Lung (tissue), 11 donors: ENCODE measurements at regions not wholly inside any gene's neighbourhood (a gene's known extent, or its start where the extent isn't known, plus 50 kb on each side); places are given as distances from the start of the nearest gene placed in this dataset.

Experiments
- ATAC-seq: fragments of 200-7000 bp; cut with Tn5 transposase; one replicate; pipeline ENCODE4 v1.9.1; 2020; ENCODE audit warnings: moderate number of reproducible peaks; ENCODE audit not compliant: insufficient read depth, low FRiP score
- DNase-seq, 3 donors: peaks; one replicate each; pipeline ENCODE4 v3.0.0-alpha.2; 2013 to 2017
- H3K27ac ChIP-seq, 2 donors: one replicate each; pipeline ENCODE4 v1.5.1; 2013; ENCODE audit warnings: mild to moderate bottlenecking in 2 of 2, moderate library complexity in 2 of 2, control low read depth in 1 of 2, inconsistent platforms in 1 of 2, low read depth in 1 of 2, low read length in 1 of 2
- H3K27me3 ChIP-seq, 3 donors: one replicate each; pipeline ENCODE4 v1.5.1; 2013; ENCODE audit warnings: low read length in 2 of 3; ENCODE audit not compliant: control insufficient read depth in 3 of 3, insufficient read depth in 3 of 3
- H3K36me3 ChIP-seq, 4 donors: one replicate each; pipeline ENCODE4 v1.5.1; 2013; ENCODE audit warnings: low read length in 4 of 4, mild to moderate bottlenecking in 1 of 4, moderate library complexity in 1 of 4; ENCODE audit not compliant: control insufficient read depth in 4 of 4, insufficient read depth in 4 of 4
- H3K4me1 ChIP-seq, 5 donors: one replicate each; pipeline ENCODE4 v1.5.1; 2013; ENCODE audit warnings: low read length in 5 of 5, mild to moderate bottlenecking in 2 of 5, moderate library complexity in 1 of 5; ENCODE audit not compliant: control insufficient read depth in 5 of 5, insufficient read depth in 5 of 5
- H3K4me3 ChIP-seq: one replicate; pipeline ENCODE4 v1.5.1; 2013; ENCODE audit warnings: mild to moderate bottlenecking, control low read depth, moderate library complexity
- H3K9ac ChIP-seq, 2 donors: one replicate each; pipeline ENCODE4 v1.5.1; 2013; ENCODE audit warnings: low read length in 2 of 2, control low read depth in 1 of 2; ENCODE audit not compliant: insufficient read depth in 1 of 2
- H3K9me3 ChIP-seq, 4 donors: one replicate each; pipeline ENCODE4 v1.5.1; 2013; ENCODE audit warnings: low read length in 3 of 4, mild to moderate bottlenecking in 1 of 4, moderate library complexity in 1 of 4; ENCODE audit not compliant: control insufficient read depth in 4 of 4, insufficient read depth in 3 of 4
- CTCF ChIP-seq: IDR thresholded peaks from 2 replicates; pipeline ENCODE4 v1.5.1; 2012; ENCODE audit warnings: mild to moderate bottlenecking; ENCODE audit errors: control extremely low read depth, extremely low read depth
- WGBS, 2 donors: extraction: QIAGEN DNeasy Blood & Tissue Kit; methylation state at CpG; one replicate each; pipeline ENCODE4 v1.1.7; 2013; 5-methylcytosine and 5-hydroxymethylcytosine counted together
- donor health status: control.
- donor health status: control.
- donor health status: Bipolar disorder and iron deficiency.
- donor health status: healthy.
- donor health status: DM: yes; HTN: yes; CAD: no.

DNA sequence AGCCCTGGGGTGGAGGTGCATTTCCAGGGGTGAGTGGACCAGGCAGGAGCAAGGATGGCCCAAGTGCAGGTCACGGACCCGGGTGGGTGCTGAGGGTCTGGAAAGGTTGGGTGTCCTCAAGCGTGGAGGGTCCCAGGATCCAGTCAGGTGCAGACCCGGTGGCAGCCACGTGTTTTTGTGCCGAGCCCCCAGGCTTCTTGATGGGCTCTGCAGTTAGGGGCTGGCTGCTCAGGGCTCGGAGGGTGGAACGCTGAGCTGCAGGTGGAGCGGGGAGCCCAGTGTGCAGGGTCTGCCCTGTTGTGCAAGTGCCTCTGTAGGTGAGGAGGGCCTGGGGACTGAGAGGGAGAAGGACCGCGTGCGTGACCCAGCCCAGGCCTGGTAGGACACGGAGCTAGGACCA lies 70.9 kb upstream of the HLA-E start:
- no peaks in the 10 kb centered on the region for H3K9me3 ChIP-seq
- DNase-seq (no peak), ATAC-seq (no peak)
- no peaks in the 10 kb centered on the region for H3K36me3 ChIP-seq
- H3K4me1 ChIP-seq, result no peaks in the 10 kb centered on the region
- 76 to 81% methylated on average over 13 of the region's 13 CpGs for WGBS, 2 donors
- H3K27me3 ChIP-seq, result peaks cover 0 to 3% (median 2%) of the 10 kb centered on the region in 3 donors
- no peak overlapping the region for H3K4me3 ChIP-seq
- H3K9ac ChIP-seq, result no peak overlapping the region
- no peak overlapping the region for H3K27ac ChIP-seq
- TF ChIP-seq CTCF, result no peak

- DNase-seq, result no peak
- no peaks in the 10 kb centered on the region for H3K9me3 ChIP-seq
- WGBS, 2 donors, result 66 to 69% methylated on average over 3 of the region's 3 CpGs
- H3K27me3 ChIP-seq, result peaks cover 0 to 5% (median 3%) of the 10 kb centered on the region in 3 donors
- H3K4me3 ChIP-seq, result no peak overlapping the region
- TF ChIP-seq CTCF, result no peak
- H3K36me3 ChIP-seq, result no peaks in the 10 kb centered on the region
- no peak overlapping the region for H3K27ac ChIP-seq
- H3K9ac ChIP-seq, result no peak overlapping the region
- H3K4me1 ChIP-seq, result no peaks in the 10 kb centered on the region
- no peak for ATAC-seq
Measured at GRCh38 chr6:30424549-30424948, 64.8 kb upstream of the HLA-E start.
